NCI-H446 treated with DMSO at 0.1 percent for 48 hours (cell line): ENCODE measurements at regions not wholly inside any gene's neighbourhood (a gene's known extent, or its start where the extent isn't known, plus 50 kb on each side); places are given as distances from the start of the nearest gene placed in this dataset.
"Not testable (repeated sequence)": the region's sequence is repeated elsewhere in the genome, so short reads cannot be mapped to it uniquely, and the experiment has no call there.

Experiments
- DNase-seq: peaks from one replicate; lab custom pipeline; 2025; lab: John Stamatoyannopoulos, UW

DNA sequence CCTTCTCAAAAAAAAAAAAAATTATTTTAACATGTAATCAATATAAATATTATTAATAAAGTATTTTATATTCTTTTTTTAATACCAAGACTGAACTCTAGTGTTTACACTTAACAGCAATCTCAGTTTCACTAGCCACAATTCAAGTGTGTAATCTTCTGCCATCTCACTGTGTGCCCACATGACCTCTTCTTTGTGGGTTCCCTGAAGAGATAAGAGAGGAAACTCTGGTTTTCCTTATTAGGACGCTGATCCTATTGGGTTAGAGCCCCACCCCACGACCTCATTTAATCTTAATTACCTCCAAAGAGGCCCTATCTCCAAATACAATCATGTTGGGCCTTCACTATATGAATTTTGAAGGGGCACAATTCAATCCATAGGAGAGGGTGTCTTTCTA lies 177.6 kb downstream of the STK31 start:
- DNase-seq = no peak

DNA sequence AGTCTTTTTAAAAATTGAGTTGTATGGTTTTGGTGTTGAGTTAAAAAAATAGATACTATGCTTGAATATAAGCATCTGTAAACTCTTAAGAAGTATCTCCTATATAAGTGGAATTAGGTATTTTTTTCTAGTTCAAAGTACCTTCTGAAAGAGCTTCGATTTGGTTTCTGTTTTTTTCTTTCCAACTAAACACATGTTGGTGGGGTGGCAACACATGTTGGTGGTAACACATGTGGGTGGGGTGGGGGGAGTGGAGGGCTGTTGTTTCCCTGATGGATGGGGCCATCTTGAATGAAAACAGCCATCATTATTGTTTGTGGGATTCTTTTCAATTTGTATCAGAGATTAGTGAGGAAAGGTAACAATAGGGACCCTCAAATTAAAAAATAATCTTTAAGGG lies 178.9 kb downstream of the STK31 start:
- DNase-seq = no peak

DNA sequence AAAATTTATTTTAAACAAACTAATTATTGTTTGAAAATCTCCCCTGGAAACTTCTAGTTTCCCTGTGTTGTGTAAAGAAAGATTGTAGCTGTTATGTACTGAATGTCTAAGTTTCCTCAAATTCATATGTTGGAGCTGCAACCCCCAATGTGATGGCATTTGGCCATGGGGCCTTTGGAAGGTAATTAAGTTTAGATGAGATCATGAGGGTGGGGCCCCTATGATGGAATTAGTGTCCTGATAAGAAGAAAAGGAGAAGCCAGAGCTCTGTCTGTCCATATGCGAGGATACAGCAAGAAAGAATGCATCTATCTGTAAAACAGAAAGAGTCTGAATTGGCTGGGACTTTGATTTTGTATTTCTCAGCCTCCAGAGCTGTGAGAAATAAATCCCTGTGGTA lies 179.5 kb downstream of the STK31 start:
- DNase-seq = no peak

DNA sequence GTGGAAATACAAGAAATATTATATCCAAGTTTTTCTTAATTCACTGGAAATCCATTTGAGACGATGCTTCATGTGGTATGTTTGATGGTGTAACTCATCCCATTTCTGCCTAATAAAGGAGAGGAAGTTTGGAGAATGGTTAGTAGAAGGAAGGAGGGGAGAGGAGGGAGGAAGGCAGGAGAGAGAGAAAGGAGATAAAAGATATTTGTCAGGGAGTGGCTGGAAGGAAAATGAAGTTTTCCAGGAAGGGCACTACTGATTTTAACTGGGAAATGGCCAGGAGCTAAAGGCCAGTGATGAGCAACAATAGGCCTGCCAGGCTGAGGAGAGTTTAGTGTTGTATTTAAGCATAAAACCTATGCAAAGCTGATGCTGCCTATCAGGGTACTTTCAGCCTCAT lies 182.0 kb downstream of the STK31 start:
- no peak for DNase-seq

DNA sequence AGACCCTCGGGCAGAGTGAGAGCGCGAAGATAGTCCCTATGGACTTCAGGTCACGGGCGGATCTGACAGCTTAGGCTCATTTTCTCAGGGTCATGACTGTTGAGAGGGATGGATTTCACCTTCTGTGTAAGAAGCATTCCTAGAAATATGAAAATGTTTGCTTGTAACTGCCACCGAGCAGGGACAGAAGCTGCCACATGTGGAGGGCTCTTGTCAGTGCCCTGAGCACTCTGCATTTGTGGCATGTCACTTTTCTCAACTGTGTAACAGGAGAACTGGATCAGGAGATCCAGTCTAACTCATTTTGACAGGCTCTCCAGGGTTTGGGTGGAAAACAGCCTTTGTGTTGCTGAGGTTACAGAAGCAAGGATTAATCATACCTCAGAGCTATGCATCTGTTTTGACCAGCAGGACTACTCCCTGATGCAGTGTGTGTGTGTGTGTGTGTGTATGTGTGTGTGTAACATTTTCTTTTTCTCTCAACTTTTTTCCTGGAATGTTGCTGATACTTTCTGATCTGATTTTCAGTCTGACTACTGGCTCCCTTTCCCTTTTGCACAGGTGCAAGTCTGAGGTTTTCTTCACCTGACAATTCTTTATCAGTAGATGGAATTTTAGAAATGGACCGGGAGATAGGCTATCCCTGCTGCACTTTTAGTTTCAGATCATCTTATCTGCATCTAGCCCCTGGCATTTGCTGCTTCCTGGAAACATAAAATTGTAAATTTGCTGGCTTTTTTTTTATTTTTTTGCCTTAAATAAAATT lies 183.3 kb downstream of the STK31 start:
- no peak for DNase-seq

DNA sequence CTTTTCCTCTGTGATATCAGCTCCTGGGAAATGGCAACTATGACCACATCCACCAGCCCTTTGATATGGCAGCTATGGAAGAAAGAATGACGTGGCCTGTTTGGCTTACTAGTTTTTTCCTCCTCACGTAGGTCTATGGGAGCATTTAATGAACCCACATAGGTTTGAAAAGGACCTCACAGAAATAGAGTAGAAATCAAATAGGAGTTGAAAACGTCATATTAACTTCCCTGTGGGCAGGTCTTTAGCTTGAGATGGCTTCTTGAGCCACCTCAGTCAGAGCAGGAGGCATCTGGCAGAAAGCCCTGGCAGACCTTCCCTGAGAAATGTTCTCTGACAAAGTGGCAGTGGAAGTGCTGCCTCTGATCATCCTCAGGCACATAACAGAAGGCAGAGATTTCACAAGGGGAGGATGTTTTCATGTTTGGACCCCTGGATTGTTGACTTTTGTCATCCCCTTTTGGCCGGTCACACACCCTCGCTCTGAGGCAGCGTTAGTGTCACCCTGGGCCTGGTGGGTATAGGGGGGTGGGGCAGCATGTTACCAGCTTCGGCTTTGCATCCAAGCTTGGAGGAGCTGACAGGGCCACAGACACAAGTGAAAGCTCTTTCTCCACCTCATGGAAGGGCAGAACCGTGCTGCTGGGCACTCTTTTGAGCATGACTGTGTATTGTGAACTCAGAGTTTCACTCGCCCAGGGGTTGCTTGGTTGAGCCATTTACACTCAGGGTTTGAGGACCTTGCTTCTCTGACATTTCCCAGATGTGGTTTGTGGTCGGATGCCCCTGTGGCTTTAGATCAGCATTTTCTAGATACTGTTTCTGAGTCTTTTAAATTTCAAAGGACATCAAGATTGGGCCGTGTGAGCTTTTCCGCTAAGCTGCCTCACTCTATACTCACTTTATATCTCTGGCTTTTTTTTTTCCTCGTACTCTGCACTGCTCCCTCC lies 184.2 kb downstream of the STK31 start:
- no peak for DNase-seq

DNA sequence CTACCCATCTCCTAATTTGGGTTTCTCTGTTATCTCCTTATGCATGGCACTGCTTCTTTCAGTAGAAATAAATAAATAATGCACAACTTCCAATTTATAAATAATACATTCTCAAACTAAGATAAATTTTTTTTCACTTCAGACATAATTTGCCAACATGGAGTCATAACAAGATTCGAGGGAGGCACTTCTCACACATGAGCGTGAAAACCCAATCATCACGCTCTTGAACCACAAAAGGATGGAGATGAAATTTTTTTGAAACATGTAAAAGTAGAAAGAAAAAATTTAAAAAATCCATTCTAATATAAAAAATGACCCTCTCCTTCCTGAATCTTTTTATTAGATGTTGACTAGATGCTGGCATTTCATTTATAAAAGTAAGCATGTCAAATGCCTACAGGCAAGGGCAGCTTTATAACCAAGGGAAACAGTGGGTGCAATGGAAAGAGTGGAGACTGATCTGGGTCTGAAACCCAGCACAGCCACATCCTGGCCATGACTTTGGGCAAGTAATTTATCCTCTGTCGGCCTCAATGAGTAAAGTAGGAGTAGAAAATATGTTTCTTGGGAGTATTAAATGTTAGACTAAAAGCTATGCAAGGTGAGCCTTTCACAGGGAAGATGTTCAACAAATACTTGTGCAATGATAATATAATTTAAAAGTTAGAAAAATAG lies 185.0 kb downstream of the STK31 start:
- no peak for DNase-seq

DNA sequence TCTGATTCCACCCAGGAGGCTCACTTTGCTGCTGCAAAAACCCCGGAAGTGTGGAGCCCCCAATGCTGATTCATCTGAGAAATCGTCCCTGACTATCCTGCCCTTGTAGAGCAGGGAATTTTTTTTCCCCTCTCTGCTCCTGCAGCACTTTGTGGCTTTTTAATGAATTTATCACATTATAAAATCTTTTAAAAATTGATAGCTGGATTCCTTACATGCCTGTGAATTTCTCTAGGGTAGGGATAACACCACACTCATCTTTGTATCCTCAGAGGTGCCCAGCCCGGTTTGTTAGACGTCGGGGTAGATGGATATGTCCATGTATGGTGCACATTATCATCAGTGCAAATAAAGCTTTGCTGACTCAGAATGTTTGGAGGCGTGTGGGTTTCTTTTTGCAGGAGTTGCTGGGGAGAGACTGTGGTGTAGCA lies 185.7 kb downstream of the STK31 start:
- no peak for DNase-seq

DNA sequence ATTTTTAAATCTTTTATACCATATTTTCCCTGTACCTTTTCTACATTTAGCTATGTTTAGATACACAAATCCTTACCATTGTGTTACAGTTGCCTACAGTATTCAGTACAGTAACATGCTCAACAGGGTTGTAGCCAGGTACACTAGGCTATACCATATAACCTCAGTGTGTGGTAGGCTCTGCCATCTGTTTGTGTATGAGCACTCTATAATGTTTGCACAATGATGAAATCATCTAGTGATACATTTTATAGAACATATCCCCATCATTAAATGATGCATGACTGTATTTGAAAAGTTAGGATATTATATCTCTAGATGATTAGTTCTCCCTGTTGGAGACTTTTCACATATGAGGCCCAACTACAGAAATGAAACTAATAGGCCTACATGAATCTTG lies 188.6 kb downstream of the STK31 start:
- DNase-seq = no peak

DNA sequence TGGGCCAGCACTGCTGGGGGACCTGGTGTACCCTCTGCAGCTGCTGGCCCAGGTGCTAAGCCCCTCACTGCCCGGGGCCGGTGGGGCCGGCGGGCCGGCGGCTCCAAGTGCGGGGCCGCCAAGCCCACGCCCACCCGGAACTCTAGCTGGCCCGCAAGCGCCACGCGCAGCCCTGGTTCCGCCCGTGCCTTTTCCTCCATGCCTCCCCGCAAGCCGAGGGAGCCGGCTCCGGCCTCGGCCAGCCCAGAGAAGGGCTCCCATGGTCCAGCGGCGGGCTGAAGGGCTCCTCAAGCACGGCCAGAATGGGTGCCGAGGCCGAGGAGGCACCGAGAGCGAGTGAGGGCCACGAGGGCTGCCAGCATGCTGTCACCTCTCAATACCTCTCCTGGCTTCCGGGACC lies 194.9 kb downstream of the STK31 start:
- DNase-seq = not testable (repeated sequence)

DNA sequence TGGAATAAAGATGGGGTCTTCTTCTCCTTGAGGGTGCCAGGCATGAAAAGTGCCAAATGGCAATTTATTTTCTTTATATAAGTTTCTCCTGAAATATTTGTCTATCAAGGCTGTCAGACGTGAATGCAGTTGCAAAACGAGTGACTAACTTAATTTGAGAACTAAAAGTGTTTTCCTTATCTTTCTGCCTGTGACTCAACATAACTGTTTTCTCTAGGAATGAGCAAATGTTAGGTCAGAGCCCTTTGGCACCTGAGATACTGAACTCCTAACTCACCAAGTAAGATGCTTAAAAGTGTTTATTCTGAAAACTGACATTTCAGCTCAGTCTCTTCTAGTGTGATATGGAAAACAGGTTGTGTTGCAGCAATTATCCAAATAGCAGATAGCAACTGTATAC lies 197.0 kb downstream of the STK31 start:
- no peak for DNase-seq

DNA sequence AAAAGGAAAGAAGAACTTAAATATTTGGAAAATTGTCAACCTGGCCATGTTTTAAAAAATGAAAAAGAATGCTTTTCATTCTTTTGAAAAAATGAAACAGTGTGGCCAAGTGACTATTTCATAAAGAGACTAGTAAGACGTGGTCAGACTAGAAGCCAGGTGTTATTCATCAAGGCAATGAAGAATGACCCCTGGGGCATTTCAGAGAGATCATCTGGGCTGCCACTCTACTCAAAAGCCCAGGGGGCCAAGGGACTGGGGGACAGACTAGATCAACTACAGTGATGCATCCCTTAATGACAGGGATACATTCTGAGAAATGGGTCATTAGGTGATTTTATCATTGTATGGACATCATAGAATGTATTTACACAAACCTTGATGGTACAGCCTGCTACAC lies 199.4 kb downstream of the STK31 start:
- DNase-seq = no peak

DNA sequence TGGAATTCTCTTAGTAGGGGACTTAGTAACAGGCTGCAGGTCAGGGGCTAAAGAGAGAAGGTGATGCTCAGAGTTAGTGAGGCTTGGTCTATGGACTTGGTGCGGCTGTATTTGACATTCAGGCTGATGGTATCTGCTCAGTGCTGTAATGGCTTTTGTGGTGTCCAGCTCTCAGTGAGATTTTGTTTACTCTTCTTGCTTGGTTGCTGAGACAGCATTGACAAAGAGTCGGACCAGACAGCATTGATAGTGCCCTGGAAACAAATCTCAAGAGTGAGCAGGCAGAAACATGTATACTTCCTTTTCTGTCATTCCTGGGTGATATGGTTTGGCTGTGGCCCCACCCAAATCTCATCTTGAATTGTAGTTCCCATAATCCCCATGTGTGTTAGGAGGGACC lies 202.0 kb downstream of the STK31 start:
- no peak for DNase-seq

DNA sequence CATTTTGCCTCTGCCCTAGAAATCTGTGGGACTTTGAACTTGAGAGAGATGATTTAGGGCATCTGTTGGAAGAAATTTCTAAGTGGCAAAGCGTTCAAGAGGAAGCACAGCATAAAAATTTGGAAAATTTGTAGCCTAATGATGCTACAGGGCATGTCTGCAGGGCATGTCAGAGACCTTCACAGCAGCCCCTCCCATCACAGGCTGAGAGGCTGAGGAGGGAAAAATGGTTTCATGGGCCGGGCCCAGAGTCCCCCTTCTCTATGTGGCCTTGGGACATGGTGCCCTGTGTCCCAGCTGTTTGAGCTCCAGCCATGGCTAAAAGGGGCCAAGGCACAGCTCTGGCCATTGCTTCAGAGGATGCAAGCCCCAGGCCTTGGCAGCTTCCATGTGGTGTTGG lies 203.0 kb downstream of the STK31 start:
- no peak for DNase-seq

DNA sequence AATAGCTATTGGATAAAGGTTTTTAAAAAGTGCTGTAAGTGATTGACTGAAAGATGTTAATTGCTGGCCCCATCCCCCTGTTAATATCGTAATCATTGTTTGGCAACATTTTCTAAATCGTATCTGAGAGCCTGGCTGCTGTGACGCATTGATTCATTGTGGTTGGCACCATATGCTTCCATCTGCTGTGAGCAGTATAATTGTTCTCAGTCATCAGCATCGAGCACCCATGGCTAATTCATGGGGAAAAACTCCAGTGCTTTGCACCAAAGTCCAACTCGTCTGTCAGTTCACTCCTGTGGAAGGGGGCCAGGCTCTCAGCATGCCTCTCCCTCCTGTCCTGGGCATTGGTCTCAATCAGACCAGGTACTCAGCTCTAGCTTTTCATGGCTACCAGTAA lies 205.2 kb downstream of the STK31 start:
- DNase-seq = peak; percentile 9

DNA sequence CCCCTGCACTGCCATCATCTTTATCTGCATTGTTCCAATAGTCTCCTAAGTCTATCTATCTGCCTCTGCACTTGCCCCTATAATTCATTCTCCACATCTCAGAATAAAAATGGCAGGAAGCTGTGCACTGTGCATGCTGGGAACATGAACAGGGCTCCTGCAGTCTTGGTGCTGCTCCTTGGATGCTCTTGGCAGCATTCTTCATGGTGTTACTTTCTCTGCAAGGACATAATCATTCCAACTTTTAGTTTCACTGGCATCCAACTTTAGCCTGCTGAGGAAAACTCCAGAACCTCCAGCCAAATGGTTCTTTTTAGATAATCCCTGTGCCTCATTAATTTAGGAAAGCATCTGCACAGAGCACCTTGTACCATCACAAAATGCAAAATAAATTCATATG lies 208.3 kb downstream of the STK31 start:
- DNase-seq = no peak

DNA sequence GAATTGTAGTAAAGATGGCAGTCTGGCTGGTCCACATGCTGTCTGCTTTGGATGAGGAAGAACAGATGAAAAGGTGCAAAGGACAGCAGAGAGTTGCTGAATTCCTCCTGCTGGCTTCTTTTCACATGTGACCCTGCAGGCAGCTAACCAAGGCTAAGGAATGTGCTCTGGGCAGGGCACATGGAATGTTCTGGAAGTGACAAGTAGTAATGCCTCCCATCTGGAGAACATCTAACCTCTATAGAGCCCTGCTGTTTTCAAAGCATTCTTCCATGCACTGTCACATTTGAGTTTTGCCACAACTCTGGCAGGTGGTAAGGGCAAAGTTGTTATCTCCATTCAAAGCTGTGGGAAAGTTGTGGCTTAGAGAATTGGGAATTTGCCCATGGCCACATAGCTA lies 208.8 kb downstream of the STK31 start:
- DNase-seq = no peak

DNA sequence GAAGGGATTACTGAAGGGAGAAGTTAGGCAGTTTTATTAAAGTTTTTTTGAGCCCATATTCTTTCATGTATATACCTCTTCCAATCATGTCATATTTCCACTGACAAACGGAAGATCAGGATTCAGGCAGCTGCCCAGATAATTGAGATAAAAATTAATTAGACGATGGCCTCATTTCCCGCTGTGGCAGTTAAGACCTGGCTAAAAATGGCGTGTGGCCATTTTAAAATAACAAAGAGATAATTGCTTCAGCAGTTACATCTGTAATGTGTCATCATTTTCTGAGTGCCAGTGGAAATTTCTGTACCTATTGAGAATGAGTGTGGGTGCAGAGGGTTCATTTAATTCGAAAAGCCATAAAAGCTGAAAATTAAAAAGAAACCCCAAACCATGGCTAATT lies 215.1 kb downstream of the STK31 start:
- DNase-seq = no peak

DNA sequence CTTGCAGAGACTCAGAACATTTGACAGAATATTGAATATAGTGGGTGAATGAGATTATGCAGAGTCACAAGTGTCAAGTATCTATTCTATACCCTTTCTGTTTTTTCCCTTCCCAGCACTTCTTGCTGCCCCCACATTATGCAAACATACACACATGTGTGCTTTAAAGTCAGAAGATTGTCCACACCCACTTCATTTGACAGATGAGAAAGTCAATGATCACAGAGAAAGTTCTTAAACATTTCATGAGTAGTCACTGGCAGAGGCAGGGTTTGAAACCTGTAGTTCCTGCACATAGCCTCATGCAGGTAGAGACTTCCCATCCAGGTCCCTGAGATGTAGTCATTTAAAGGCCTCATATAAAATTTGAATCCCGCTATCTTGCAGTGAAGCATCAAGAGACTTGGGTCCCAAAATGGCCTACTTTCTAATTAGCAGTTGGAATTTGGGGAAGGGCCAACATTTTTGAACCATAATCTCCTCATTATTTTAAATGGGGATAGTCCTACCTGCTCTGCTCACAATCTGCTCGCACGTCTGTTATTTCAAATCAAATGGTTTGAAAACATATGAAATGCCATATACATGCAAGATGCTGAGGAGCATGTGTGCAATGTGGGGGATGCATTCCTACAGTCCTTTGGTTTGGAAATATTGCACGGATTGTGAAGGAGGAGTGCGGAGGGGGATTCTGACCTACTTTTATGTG lies 217.8 kb downstream of the STK31 start:
- no peak for DNase-seq

DNA sequence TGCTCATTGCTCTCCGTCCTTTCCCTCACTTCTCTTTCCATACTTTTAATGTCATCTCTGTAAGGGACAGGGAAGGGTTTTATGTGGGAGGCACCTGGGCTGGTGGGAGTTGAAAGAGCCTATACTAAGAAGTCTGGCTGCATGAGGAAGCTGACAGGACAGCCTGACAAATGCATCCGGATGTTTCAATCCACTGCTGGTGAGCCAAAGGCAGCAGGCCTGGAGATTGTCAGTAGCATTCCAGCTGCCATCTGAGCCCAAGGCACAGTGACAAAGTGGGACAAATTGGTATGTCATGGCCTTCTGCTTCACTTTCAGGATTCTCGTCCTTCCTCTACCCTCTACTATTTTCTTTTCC lies 218.4 kb downstream of the STK31 start:
- no peak for DNase-seq

DNA sequence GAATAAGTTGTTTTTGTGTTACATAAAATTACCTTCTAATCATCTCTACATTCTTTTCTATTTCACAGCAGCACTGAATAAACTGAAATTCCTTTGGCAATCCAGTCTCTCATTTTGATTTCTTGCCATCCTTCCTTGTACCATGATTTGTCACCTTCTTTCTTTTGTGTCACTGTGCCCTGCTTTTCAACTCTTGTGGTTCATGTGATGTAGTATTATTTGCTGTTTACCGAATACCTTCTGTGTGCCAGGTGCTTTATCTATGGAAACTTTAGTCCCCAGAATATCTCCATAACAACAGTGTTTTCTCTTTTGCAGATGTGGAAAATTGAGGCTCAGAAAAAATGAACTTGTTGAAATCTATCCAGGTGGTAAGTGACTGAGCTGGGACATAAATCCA lies 220.3 kb downstream of the STK31 start:
- no peak for DNase-seq

DNA sequence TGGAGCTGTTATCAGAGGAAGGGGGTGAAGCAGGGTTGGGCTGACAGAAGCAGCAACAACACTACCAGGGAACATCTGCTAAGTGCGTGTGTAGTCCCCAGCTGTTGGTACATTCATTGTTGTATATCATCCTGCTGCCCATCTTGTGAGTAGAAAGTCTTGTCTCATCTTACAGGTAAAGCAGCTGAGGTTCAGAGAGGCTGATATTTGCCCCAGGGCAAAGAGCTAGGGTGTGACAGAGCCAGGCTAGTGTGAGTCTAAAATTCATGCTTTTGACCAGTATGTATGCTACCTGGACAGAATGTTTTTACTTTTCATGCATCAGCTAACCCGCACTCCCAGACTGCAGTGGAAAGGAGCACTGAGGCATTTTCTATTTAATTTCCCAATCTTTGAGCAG lies 221.6 kb downstream of the STK31 start:
- no peak for DNase-seq
